Fibroblast of pulmonary artery (primary cell): ENCODE measurements at regions not wholly inside any gene's neighbourhood (a gene's known extent, or its start where the extent isn't known, plus 50 kb on each side); places are given as distances from the start of the nearest gene placed in this dataset.

ENCODE experiments used
- DNase-seq: peaks from one replicate; pipeline ENCODE4 v3.0.0-alpha.2; 2010; ENCODE audit warnings: low read depth
- H3K4me3 ChIP-seq: replicated peaks from 2 replicates; pipeline ENCODE4 v1.5.1; 2011; ENCODE audit warnings: low read depth, mild to moderate bottlenecking, control low read depth, low read length, moderate library complexity
- TF ChIP-seq, protein P1 (sequence below): IDR thresholded peaks from 2 replicates; pipeline ENCODE4 v1.5.1; 2011; ENCODE audit warnings: mild to moderate bottlenecking, control low read depth, low read length, inconsistent platforms; ENCODE audit errors: missing control alignments

- TF ChIP-seq, protein P1, sequence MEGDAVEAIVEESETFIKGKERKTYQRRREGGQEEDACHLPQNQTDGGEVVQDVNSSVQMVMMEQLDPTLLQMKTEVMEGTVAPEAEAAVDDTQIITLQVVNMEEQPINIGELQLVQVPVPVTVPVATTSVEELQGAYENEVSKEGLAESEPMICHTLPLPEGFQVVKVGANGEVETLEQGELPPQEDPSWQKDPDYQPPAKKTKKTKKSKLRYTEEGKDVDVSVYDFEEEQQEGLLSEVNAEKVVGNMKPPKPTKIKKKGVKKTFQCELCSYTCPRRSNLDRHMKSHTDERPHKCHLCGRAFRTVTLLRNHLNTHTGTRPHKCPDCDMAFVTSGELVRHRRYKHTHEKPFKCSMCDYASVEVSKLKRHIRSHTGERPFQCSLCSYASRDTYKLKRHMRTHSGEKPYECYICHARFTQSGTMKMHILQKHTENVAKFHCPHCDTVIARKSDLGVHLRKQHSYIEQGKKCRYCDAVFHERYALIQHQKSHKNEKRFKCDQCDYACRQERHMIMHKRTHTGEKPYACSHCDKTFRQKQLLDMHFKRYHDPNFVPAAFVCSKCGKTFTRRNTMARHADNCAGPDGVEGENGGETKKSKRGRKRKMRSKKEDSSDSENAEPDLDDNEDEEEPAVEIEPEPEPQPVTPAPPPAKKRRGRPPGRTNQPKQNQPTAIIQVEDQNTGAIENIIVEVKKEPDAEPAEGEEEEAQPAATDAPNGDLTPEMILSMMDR, result no peak
Observed at GRCh38 chr15:38826880-38827279, 262.3 kb upstream of the RASGRP1 start.

GRCh38 chr15:38828031-38828532 is 263.5 kb upstream of the RASGRP1 start:
- peak; percentile 95 for DNase-seq
- no peak overlapping the region for H3K4me3 ChIP-seq
- TF ChIP-seq, protein P1, result no peak

More at GRCh38 chr15:38826880-38827279, 262.3 kb upstream of the RASGRP1 start:
- H3K4me3 ChIP-seq, result no peak overlapping the region
- no peak for DNase-seq

DNA sequence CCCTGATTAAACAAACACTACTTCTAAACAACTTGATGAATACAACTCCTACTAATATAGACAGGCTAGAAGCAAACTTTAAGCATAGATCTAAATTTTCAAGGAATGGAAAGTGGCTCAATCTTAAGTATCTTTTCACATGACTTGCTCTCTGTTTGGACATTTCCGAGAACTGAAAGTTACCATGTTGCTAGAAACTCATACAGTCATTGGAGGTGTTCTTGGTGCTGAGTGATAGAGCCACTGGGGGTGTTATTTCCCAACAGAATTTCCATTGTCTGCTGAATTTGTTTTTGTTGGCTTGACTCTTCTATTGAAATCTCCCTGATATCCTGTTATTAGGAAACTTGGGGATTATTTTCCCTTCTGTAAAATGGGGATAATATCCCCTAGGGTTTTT is 264.5 kb upstream of the RASGRP1 start:
- no peak overlapping the region for H3K4me3 ChIP-seq
- DNase-seq, result peak; percentile 74
- TF ChIP-seq, protein P1, result no peak

DNA sequence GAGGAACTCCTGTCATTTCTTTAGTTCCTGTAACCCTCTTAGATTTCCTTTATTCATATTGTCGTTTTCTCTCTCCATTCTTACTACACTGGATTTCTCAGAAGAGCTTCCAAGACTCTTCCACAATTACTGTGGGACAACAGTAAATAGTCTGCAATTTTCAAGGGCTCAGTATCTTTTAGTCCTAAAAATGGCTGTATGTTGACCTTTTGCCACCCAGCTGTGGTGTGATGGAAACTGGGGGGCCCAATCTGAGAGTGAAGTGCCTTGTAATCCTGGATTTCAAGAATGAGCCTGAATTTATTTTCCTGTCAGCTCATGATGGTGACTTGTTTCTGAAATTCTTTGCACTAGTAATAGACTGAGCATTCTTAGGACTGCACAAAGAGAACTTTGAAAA is 277.6 kb upstream of the RASGRP1 start:
- TF ChIP-seq, protein P1, result no peak
- no peak for DNase-seq
- H3K4me3 ChIP-seq, result no peak overlapping the region

DNA sequence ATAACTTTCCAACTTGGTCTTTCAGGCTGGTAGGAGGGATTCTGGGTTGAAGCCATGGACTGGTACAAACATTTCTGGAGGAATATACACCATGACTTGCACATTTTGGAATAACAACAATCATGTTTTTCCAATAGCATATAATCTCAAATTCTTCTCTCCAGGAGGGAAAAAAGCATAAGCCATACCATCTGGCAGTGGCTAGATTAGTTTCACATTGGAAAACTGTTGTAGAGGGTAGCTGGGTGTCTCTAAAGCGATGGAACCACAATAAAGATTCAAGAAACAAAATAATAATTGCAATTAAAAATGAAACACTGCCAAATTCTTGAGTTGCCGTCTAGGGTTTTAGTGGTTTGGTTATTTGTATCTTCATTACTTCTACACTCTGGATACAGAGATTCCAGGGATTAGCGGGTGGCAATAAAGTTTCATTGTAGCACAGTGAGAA is 278.5 kb upstream of the RASGRP1 start:
- peak; percentile 45 for DNase-seq
- no peak overlapping the region for H3K4me3 ChIP-seq
- TF ChIP-seq, protein P1, result no peak

- TF ChIP-seq, protein P1, result no peak
- DNase-seq, result peak; percentile 69
- H3K4me3 ChIP-seq, result no peak overlapping the region
Observed at GRCh38 chr15:38843736-38844590, 279.3 kb upstream of the RASGRP1 start.
